GM19438 (cell line): ENCODE measurements at regions not wholly inside any gene's neighbourhood (a gene's known extent, or its start where the extent isn't known, plus 50 kb on each side); places are given as distances from the start of the nearest gene placed in this dataset.
"Not testable (repeated sequence)": the region's sequence is repeated elsewhere in the genome, so short reads cannot be mapped to it uniquely, and the experiment has no call there.

Experiments used
- ATAC-seq: cut with Tn5 transposase; IDR thresholded peaks from one replicate; pipeline ENCODE4 v1.9.1; 2021; ENCODE audit warnings: low read depth; ENCODE audit not compliant: unreplicated experiment

DNA sequence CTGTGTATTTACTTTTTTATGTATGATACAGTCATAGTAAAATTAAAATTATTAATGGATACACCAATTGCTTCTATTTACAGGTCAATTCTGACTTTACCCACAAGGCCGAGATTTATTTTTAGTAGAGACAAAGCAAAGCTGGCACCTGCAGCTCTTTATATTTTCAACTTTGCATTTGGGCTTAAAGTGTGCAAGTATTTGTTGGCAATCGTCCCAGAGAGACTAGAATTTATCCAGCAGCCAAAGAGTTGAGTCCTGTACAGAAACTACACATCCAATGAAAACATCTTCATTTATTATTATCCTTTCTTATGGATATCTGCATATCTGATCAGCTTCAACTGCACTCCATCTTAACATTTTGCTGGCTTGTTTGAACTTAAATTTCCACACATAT is 485.6 kb downstream of the SOX11 start:
- no peak for ATAC-seq

DNA sequence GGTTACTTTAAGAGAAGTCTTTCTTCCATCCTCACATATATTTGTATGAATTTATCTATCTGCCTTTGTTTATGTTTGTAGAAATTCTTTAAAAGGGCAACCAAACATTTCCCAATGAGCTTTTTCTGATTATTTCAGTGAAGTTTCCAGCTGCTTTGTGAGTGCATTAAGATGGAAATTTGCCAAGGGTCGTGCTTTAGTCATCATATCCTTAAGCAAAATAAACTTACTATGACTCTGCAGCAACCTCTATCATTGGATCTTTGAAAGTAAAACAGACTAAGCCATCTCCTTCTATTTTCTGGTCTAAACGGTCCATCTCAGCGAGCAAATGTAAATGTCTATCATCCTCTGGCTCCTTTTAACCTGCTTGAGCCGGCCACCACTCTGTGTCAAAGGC is 489.3 kb downstream of the SOX11 start:
- ATAC-seq = no peak

DNA sequence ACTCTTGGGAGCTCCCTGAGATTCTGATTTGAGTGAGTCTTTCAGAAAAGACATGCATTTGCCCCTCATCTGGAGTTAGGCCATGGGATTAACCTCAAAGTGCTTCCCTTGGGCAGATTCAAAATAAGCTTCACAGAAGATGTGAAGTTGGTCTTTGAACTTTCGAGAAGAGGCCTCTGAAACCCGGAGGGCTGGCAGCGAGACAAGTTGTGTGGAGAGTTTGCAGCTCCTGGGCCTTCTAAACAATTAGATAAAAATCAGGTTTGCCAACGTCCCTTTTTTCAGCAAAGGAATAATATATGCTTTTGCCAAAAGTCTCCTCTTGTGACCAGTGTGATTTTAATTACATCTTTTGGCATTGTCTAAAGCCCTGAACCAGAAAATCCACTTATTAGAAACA is 489.7 kb downstream of the SOX11 start:
- no peak for ATAC-seq

- no peak for ATAC-seq
Measured at GRCh38 chr2:6183226-6183625, 491.0 kb downstream of the SOX11 start.

GRCh38 chr2:6184532-6185292 is 492.5 kb downstream of the SOX11 start:
- ATAC-seq = no peak

GRCh38 chr2:6186332-6187151 is 494.4 kb downstream of the SOX11 start:
- ATAC-seq = no peak

GRCh38 chr2:6196449-6196848 is 504.3 kb downstream of the SOX11 start:
- ATAC-seq = no peak

- not testable (repeated sequence) for ATAC-seq
Measured at GRCh38 chr2:6198370-6198919, 506.3 kb downstream of the SOX11 start.

GRCh38 chr2:6202756-6203155 is 510.6 kb downstream of the SOX11 start:
- no peak for ATAC-seq

DNA sequence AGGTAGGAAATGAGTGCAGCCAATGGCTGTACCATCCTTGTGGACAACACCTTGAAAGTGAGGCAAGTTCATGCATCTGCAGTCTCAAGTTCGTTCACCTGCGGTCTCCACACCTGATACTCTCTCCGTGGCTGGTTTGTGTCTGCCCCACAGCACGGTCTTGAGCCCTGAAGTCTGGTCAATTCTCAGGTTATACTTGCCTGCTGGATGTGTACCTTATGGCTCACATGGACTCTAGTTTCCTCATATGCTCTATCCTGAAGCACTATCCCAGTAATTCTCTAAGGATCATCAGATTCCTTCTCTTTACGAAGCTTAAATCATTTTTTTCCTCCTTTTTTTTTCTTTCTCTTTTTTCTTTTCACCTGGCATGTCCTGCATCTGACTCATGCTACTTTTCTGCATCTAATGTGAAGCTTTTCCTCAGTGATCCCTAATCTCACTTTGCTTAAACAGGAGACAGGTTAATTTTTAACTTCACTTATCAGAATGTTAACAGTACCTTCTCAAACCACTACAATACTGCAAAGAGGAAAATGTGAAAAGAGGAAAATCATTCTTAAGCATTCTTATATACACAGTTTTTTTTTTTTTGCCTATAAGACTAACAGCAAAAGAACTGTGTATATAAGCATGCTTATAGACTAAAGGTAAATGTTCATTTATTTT is 511.2 kb downstream of the SOX11 start:
- ATAC-seq = no peak

DNA sequence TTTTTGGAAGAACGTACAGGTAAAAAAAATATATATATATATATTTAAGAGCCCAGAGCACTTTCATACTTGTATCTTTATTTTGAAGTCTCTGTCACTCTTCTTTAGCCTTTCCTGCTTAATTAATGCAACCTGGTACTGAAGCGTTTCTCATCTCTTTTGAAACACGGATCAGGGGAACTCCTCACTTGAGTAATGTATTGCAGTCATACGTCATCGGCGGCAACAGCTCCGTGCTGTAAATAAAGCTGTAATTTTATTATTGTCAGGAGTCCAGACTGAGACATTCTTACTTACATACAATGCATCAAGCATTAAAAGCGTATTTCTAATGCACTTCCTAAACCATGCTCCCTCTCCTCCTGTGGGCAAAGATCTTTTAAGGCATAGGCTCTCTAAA is 514.7 kb downstream of the SOX11 start:
- ATAC-seq = no peak

GRCh38 chr2:6211236-6211635 is 519.1 kb downstream of the SOX11 start:
- ATAC-seq = no peak

DNA sequence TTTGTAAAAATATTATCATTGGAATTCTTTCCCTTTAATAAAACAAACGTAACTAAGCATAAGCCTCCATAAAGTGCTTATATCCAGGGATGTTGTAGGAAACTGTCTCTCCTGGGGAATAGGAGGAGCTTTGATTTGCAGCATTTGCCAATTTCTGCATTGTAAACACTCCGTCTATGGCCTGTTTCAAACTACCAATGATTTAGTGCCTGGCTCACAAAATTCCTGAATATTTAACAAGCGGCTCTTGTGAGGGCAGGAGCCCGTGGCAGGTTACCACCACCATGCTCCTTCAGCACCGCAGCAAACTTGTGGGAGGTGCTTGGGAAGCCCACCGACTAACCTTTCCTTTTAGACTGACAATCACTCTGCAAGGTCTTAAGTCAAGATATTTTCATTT is 520.3 kb downstream of the SOX11 start:
- ATAC-seq = no peak

DNA sequence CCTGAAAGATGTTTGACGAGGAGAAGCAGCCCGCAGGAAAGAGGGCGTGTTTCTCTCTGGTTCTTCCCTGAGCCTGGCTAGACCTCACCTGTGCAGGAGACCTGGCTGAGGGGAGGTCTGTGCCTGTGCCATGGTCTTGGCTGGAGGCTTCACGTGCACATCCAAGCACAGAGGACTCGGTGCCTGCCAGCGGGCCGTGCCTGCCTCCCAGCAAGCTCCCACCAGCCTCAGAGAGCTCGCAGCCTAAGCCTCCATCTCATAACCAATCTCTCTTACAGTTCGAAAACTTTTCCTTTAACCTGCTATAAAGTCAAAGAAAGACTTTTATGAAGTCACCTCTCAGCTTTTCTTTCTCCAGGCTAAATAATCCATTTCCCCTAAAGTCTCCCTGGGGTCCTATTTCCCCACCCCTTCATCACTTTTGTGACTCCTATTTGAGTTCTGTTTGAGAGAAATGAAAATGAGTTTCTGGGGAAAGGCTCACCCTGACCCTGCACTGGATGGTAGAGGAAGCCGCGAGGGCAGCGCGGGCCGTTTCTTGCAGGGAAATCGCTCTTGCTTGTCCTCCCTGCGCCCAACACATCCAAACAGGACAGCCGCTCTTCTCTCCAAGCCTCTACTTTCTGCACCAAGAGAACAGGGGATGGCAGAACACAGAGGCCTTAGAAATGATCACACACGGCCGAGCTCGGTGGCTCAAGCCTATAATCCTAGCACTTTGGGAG is 521.0 kb downstream of the SOX11 start:
- ATAC-seq = no peak

- no peak for ATAC-seq
Measured at GRCh38 chr2:6214471-6214870, 522.3 kb downstream of the SOX11 start.

GRCh38 chr2:6215053-6215452 is 522.9 kb downstream of the SOX11 start:
- no peak for ATAC-seq

DNA sequence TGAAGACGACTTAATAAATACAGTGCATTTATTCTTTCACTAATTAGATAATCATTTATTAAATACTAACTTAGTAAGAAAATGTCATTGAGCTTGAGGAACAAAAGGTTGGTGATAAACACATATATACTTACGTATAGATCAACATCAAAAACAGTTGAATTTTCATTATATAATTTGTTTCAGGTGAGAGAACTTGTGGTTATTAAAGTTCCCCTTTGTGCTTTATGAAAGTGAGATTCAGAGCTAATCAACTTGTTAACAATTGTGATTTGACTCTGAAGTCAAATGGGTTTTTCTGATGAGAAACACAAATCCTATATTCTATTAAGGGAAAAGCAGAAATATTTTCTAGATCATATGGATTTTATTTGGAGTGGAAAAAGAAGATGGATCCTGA is 524.0 kb downstream of the SOX11 start:
- no peak for ATAC-seq

GRCh38 chr2:6218926-6219325 is 526.7 kb downstream of the SOX11 start:
- no peak for ATAC-seq

GRCh38 chr2:6219906-6220305 is 527.7 kb downstream of the SOX11 start:
- no peak for ATAC-seq

DNA sequence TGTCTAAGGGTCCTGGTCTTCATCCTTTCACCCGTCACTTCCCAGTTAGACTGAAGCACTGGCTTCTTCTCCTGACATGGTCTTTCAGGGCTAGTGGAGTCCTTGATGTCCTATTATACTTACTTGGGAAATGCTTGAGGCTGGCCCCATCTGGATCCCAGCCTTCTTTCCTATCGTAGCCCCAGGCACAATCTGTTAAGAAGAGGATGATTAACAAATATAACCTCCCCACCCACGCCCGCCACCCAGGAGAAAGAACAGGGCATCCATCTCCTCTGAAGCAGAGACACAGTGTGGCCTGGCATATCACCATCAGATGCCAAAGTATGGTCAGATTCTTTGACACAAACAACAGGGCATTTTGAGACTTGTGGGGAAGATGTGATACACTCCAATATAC is 530.1 kb downstream of the SOX11 start:
- no peak for ATAC-seq

GRCh38 chr2:6224267-6224666 is 532.1 kb downstream of the SOX11 start:
- peak; percentile 88 for ATAC-seq
